GM15510 (cell line): ENCODE measurements at regions not wholly inside any gene's neighbourhood (a gene's known extent, or its start where the extent isn't known, plus 50 kb on each side); places are given as distances from the start of the nearest gene placed in this dataset.

Experiments
- POLR2A ChIP-seq: IDR thresholded peaks from 3 replicates; pipeline ENCODE4 v1.6.1; 2011; ENCODE audit warnings: borderline replicate concordance; ENCODE audit not compliant: insufficient read length; ENCODE audit errors: extremely low read depth

GRCh38 chr21:29228306-29228705 is 70.4 kb upstream of the BACH1 start:
- no peak for TF ChIP-seq POLR2A

- TF ChIP-seq POLR2A, result no peak
These were observed 68.0 kb upstream of the BACH1 start for GRCh38 chr21:29230551-29231261.

GRCh38 chr21:29231756-29232529 is 66.8 kb upstream of the BACH1 start:
- no peak for TF ChIP-seq POLR2A

GRCh38 chr21:29232530-29233255 is 66.0 kb upstream of the BACH1 start:
- TF ChIP-seq POLR2A, result no peak

- no peak for TF ChIP-seq POLR2A
These were observed 65.5 kb upstream of the BACH1 start for GRCh38 chr21:29233256-29233546.

GRCh38 chr21:29233611-29234540 is 64.8 kb upstream of the BACH1 start:
- no peak for TF ChIP-seq POLR2A

GRCh38 chr21:29235714-29236197 is 63.0 kb upstream of the BACH1 start:
- no peak for TF ChIP-seq POLR2A

- TF ChIP-seq POLR2A, result no peak
These were observed 62.5 kb upstream of the BACH1 start for GRCh38 chr21:29236201-29236600.

GRCh38 chr21:29237110-29238052 is 61.3 kb upstream of the BACH1 start:
- TF ChIP-seq POLR2A, result peak; percentile 10

- no peak for TF ChIP-seq POLR2A
These were observed 60.4 kb upstream of the BACH1 start for GRCh38 chr21:29238053-29238966.

GRCh38 chr21:29238967-29239290 is 59.8 kb upstream of the BACH1 start:
- no peak for TF ChIP-seq POLR2A

GRCh38 chr21:29240136-29240535 is 58.6 kb upstream of the BACH1 start:
- no peak for TF ChIP-seq POLR2A
